PFSK-1 (cell line): ENCODE measurements at regions not wholly inside any gene's neighbourhood (a gene's known extent, or its start where the extent isn't known, plus 50 kb on each side); places are given as distances from the start of the nearest gene placed in this dataset.

Experiments
- FOXP2 ChIP-seq: optimal IDR thresholded peaks from 2 replicates; pipeline ENCODE3; 2011; ENCODE audit warnings: borderline replicate concordance, control low read depth, inconsistent platforms; ENCODE audit not compliant: insufficient read depth; ENCODE audit errors: extremely low read length, extremely low read depth
- POLR2AphosphoS5 ChIP-seq: IDR thresholded peaks from 2 replicates; pipeline ENCODE4 v1.6.1; 2012; ENCODE audit warnings: low read depth, mild to moderate bottlenecking, control low read depth, low read length, moderate library complexity
- SIN3A ChIP-seq: IDR thresholded peaks from 2 replicates; pipeline ENCODE4 v1.6.1; 2012; ENCODE audit warnings: mild to moderate bottlenecking, low read length, moderate library complexity, borderline replicate concordance; ENCODE audit not compliant: insufficient read depth
- TAF1 ChIP-seq: IDR thresholded peaks from 2 replicates; pipeline ENCODE4 v1.6.1; 2012; ENCODE audit warnings: low read length, control low read depth, borderline replicate concordance; ENCODE audit not compliant: insufficient read depth
- TF ChIP-seq, protein P1 (sequence below), 2 experiments: IDR thresholded peaks; 2 replicates each; pipeline versions ENCODE4 v1.6.1 to v1.8.0; 2011 to 2012; ENCODE audit warnings: low read depth in 2 of 2, low read length in 2 of 2, control low read depth in 1 of 2, inconsistent platforms in 1 of 2, mild to moderate bottlenecking in 1 of 2, moderate library complexity in 1 of 2; ENCODE audit not compliant: insufficient read depth in 1 of 2

GRCh38 chr4:117575850-117576249 is 458.4 kb upstream of the NDST3 start:
- TF ChIP-seq POLR2AphosphoS5, result no peak
- TF ChIP-seq, protein P1, sequence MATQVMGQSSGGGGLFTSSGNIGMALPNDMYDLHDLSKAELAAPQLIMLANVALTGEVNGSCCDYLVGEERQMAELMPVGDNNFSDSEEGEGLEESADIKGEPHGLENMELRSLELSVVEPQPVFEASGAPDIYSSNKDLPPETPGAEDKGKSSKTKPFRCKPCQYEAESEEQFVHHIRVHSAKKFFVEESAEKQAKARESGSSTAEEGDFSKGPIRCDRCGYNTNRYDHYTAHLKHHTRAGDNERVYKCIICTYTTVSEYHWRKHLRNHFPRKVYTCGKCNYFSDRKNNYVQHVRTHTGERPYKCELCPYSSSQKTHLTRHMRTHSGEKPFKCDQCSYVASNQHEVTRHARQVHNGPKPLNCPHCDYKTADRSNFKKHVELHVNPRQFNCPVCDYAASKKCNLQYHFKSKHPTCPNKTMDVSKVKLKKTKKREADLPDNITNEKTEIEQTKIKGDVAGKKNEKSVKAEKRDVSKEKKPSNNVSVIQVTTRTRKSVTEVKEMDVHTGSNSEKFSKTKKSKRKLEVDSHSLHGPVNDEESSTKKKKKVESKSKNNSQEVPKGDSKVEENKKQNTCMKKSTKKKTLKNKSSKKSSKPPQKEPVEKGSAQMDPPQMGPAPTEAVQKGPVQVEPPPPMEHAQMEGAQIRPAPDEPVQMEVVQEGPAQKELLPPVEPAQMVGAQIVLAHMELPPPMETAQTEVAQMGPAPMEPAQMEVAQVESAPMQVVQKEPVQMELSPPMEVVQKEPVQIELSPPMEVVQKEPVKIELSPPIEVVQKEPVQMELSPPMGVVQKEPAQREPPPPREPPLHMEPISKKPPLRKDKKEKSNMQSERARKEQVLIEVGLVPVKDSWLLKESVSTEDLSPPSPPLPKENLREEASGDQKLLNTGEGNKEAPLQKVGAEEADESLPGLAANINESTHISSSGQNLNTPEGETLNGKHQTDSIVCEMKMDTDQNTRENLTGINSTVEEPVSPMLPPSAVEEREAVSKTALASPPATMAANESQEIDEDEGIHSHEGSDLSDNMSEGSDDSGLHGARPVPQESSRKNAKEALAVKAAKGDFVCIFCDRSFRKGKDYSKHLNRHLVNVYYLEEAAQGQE (IDR thresholded peaks at IDR 0.05; ENCODE audit: insufficient read depth in 1 of 2, low read depth in 2 of 2, low read length in 2 of 2), result no peak
- TF ChIP-seq FOXP2, result no peak
- no peak for TF ChIP-seq SIN3A
- no peak for TF ChIP-seq TAF1

- TF ChIP-seq SIN3A, result no peak
- no peak for TF ChIP-seq TAF1
- no peak for TF ChIP-seq FOXP2
- TF ChIP-seq, protein P1 (IDR thresholded peaks at IDR 0.05; ENCODE audit: insufficient read depth in 1 of 2, low read depth in 2 of 2, low read length in 2 of 2), result no peak
- TF ChIP-seq POLR2AphosphoS5, result no peak
Observed at GRCh38 chr4:117577686-117578311, 456.5 kb upstream of the NDST3 start.

- TF ChIP-seq TAF1 (no peak), POLR2AphosphoS5 (no peak), SIN3A (no peak), FOXP2 (no peak)
- TF ChIP-seq, protein P1 (IDR thresholded peaks at IDR 0.05; ENCODE audit: insufficient read depth in 1 of 2, low read depth in 2 of 2, low read length in 2 of 2), result no peak
Observed at GRCh38 chr4:117588771-117589170, 445.5 kb upstream of the NDST3 start.

GRCh38 chr4:117596917-117597480 is 437.3 kb upstream of the NDST3 start:
- no peak for TF ChIP-seq POLR2AphosphoS5
- TF ChIP-seq FOXP2, result no peak
- TF ChIP-seq, protein P1 (IDR thresholded peaks at IDR 0.05; ENCODE audit: insufficient read depth in 1 of 2, low read depth in 2 of 2, low read length in 2 of 2), result no peak
- TF ChIP-seq SIN3A, result no peak
- no peak for TF ChIP-seq TAF1
